H1 (cell line): ENCODE measurements at regions not wholly inside any gene's neighbourhood (a gene's known extent, or its start where the extent isn't known, plus 50 kb on each side); places are given as distances from the start of the nearest gene placed in this dataset.

Experiments used
- CTCF ChIA-PET: fragments of 300-600 bp; sonication (Branson Sonifier 250); formaldehyde crosslinking; loops from one replicate; lab custom pipeline; 2021; ENCODE audit not compliant: partially characterized antibody; lab: Charles Lee
- POLR2A ChIA-PET: fragments of 300-600 bp; sonication (Branson Sonifier 250); formaldehyde crosslinking; loops from one replicate; lab custom pipeline; 2021; ENCODE audit warnings: inconsistent platforms; ENCODE audit not compliant: partially characterized antibody; lab: Charles Lee
- DNase-seq, 2 experiments: peaks; one replicate each; pipeline versions ENCODE4 v3.0.0 to v3.0.0-alpha.2; 2010 to 2022; ENCODE audit warnings: low spot score in 2 of 2, low read depth in 1 of 2, mixed read lengths in 1 of 2
- FAIRE-seq: peaks from 2 replicates; lab custom pipeline; 2011; peaks lifted over from hg19 to GRCh38; lab: Jason Lieb, UNC
- H2AFZ ChIP-seq: 2 replicates; pipeline ENCODE4 v1.8.1; 2012; ENCODE audit warnings: low read length, inconsistent platforms
- H2AK5ac ChIP-seq: 2 replicates; pipeline ENCODE4 v1.6.1; 2013; ENCODE audit warnings: low read depth, low read length
- H2BK120ac ChIP-seq: replicated peaks from 2 replicates; pipeline ENCODE3; 2013; ENCODE audit warnings: low read depth, low read length, inconsistent platforms
- H2BK12ac ChIP-seq: 2 replicates; pipeline ENCODE4 v1.6.1; 2013; ENCODE audit warnings: low read depth, low read length
- H2BK15ac ChIP-seq: 2 replicates; pipeline ENCODE4 v1.6.1; 2013; ENCODE audit warnings: low read length
- H2BK20ac ChIP-seq: 2 replicates; pipeline ENCODE4 v1.6.1; 2013; ENCODE audit warnings: low read length
- H2BK5ac ChIP-seq: 2 replicates; pipeline ENCODE4 v1.6.1; 2013; ENCODE audit warnings: low read depth, low read length
- H3K14ac ChIP-seq: 2 replicates; pipeline ENCODE4 v1.6.1; 2013; ENCODE audit warnings: inconsistent platforms; ENCODE audit not compliant: insufficient read length
- H3K18ac ChIP-seq: 2 replicates; pipeline ENCODE4 v1.6.1; 2013; ENCODE audit warnings: low read length; ENCODE audit errors: extremely low read depth
- H3K23ac ChIP-seq: 2 replicates; pipeline ENCODE4 v1.6.1; 2013; ENCODE audit warnings: inconsistent platforms; ENCODE audit not compliant: insufficient read length
- H3K23me2 ChIP-seq: 2 replicates; pipeline ENCODE4 v1.6.1; 2013; ENCODE audit warnings: low read depth, low read length
- H3K27ac ChIP-seq: 2 replicates; pipeline ENCODE4 v1.6.1; 2011; ENCODE audit warnings: low read depth, low read length, inconsistent platforms
- H3K27me3 ChIP-seq, 4 experiments: replicated peaks in 1 of 4; 1 replicate in 1 of 4; 2 replicates in 3 of 4; pipeline versions ENCODE4 v1.6.1 to v1.8.1; 2011 to 2013; ENCODE audit warnings: low read length in 3 of 4, mild to moderate bottlenecking in 3 of 4, inconsistent platforms in 2 of 4, mixed read lengths in 2 of 4, moderate library complexity in 1 of 4; ENCODE audit not compliant: control insufficient read depth in 3 of 4, insufficient read depth in 3 of 4; ENCODE audit errors: extremely low read depth in 1 of 4
- H3K36me3 ChIP-seq, 4 experiments: 2 replicates each; pipeline versions ENCODE4 v1.6.1 to v1.8.1; 2011 to 2013; ENCODE audit warnings: mild to moderate bottlenecking in 4 of 4, low read length in 3 of 4, moderate library complexity in 2 of 4, control low read depth in 1 of 4, inconsistent platforms in 1 of 4; ENCODE audit not compliant: insufficient read depth in 4 of 4, control insufficient read depth in 2 of 4
- H3K4ac ChIP-seq: replicated peaks from 2 replicates; pipeline ENCODE3; 2013; ENCODE audit warnings: low read length, low read depth, mixed read lengths, inconsistent platforms; ENCODE audit not compliant: insufficient read length
- H3K4me1 ChIP-seq, 4 experiments: replicated peaks in 1 of 4; 1 replicate in 1 of 4; 2 replicates in 3 of 4; pipeline versions ENCODE4 v1.6.1 to v1.8.1; 2011 to 2013; ENCODE audit warnings: low read length in 3 of 4, inconsistent platforms in 2 of 4, mixed read lengths in 1 of 4; ENCODE audit not compliant: insufficient read depth in 4 of 4, control insufficient read depth in 3 of 4
- H3K4me2 ChIP-seq, 2 experiments: 2 replicates each; pipeline versions ENCODE4 v1.6.1 to v1.8.1; 2011 to 2013; ENCODE audit warnings: low read depth in 2 of 2, low read length in 2 of 2, control low read depth in 1 of 2, inconsistent platforms in 1 of 2, mild to moderate bottlenecking in 1 of 2; ENCODE audit not compliant: insufficient read depth in 1 of 2
- H3K4me3 ChIP-seq, 4 experiments: fragments of 200-600, 300-600 bp in 1 of 4; sonication (generic), shearing (Covaris generic), sonication (Bioruptor Twin) in 1 of 4; 2 replicates each; pipeline versions ENCODE4 v1.5.1 to v1.8.1; 2011 to 2016; ENCODE audit warnings: low read length in 4 of 4, low read depth in 3 of 4, control low read depth in 2 of 4, inconsistent platforms in 2 of 4, mild to moderate bottlenecking in 2 of 4, mixed read lengths in 1 of 4, moderate library complexity in 1 of 4; ENCODE audit not compliant: insufficient read depth in 2 of 4; ENCODE audit errors: extremely low read depth in 1 of 4
- H3K56ac ChIP-seq: replicated peaks from 2 replicates; pipeline ENCODE3; 2013; ENCODE audit warnings: low read depth, mild to moderate bottlenecking, mixed read lengths, low read length, inconsistent platforms; ENCODE audit not compliant: insufficient read length
- H3K79me1 ChIP-seq: 2 replicates; pipeline ENCODE4 v1.6.1; 2013; ENCODE audit warnings: low read depth, low read length, control low read depth
- H3K79me2 ChIP-seq, 2 experiments: 2 replicates each; pipeline versions ENCODE4 v1.6.1 to v1.8.1; 2012 to 2013; ENCODE audit warnings: low read length in 2 of 2, mild to moderate bottlenecking in 2 of 2, inconsistent platforms in 1 of 2; ENCODE audit not compliant: insufficient read depth in 2 of 2, control insufficient read depth in 1 of 2
- H3K9ac ChIP-seq, 4 experiments: replicated peaks in 1 of 4; 1 replicate in 1 of 4; 2 replicates in 3 of 4; pipeline versions ENCODE4 v1.6.1 to v1.8.1; 2011 to 2013; ENCODE audit warnings: low read depth in 3 of 4, low read length in 3 of 4, control low read depth in 2 of 4, mild to moderate bottlenecking in 2 of 4, moderate library complexity in 2 of 4, inconsistent platforms in 1 of 4; ENCODE audit errors: extremely low read depth in 1 of 4
- H3K9me3 ChIP-seq, 2 experiments: 2 replicates each; pipeline versions ENCODE4 v1.6.1 to v1.8.1; 2012 to 2013; ENCODE audit warnings: mild to moderate bottlenecking in 2 of 2, moderate library complexity in 2 of 2, control low read depth in 1 of 2, inconsistent platforms in 1 of 2, low read depth in 1 of 2, low read length in 1 of 2, mixed read lengths in 1 of 2; ENCODE audit not compliant: insufficient read depth in 2 of 2
- H4K20me1 ChIP-seq, 2 experiments: replicated peaks in 1 of 2; 2 replicates each; pipeline versions ENCODE3 to v1.8.1; 2011 to 2013; ENCODE audit warnings: inconsistent platforms in 2 of 2, low read length in 2 of 2, mild to moderate bottlenecking in 1 of 2; ENCODE audit not compliant: insufficient read depth in 2 of 2, control insufficient read depth in 1 of 2
- H4K5ac ChIP-seq: 2 replicates; pipeline ENCODE4 v1.6.1; 2013; ENCODE audit warnings: low read length, low read depth, mixed read lengths, inconsistent platforms; ENCODE audit not compliant: insufficient read length
- H4K8ac ChIP-seq: 2 replicates; pipeline ENCODE4 v1.8.0; 2013; ENCODE audit warnings: mild to moderate bottlenecking, moderate library complexity, low read length, inconsistent platforms; ENCODE audit not compliant: insufficient read depth; ENCODE audit errors: extremely low read depth
- H4K91ac ChIP-seq: replicated peaks from 2 replicates; pipeline ENCODE3; 2013; ENCODE audit warnings: low read length, mixed read lengths, inconsistent platforms; ENCODE audit not compliant: insufficient read length
- CEBPB ChIP-seq: IDR thresholded peaks from 2 replicates; pipeline ENCODE4 v1.6.1; 2012; ENCODE audit warnings: low read depth, low read length
- CREB1 ChIP-seq: IDR thresholded peaks from 2 replicates; pipeline ENCODE4 v1.6.1; 2012; ENCODE audit warnings: inconsistent platforms
- HDAC2 ChIP-seq, 2 experiments: fragments of 300-600 bp in 1 of 2; sonication (generic) in 1 of 2; IDR thresholded peaks; 2 replicates each; pipeline ENCODE4 v1.6.1; 2011 to 2012; ENCODE audit warnings: low read depth in 2 of 2, low read length in 2 of 2, mild to moderate bottlenecking in 2 of 2, moderate library complexity in 2 of 2, borderline replicate concordance in 1 of 2, inconsistent platforms in 1 of 2
- JUN ChIP-seq: IDR thresholded peaks from 2 replicates; pipeline ENCODE4 v1.6.1; 2011; ENCODE audit warnings: low read depth, mild to moderate bottlenecking, improper control_type of control experiment, low read length
- MAFK ChIP-seq: IDR thresholded peaks from 2 replicates; pipeline ENCODE4 v1.6.1; 2012; ENCODE audit warnings: low read depth, mild to moderate bottlenecking, improper control_type of control experiment, low read length
- SIN3A ChIP-seq, 2 experiments: IDR thresholded peaks in 1 of 2; conservative IDR thresholded peaks in 1 of 2; 2 replicates each; pipeline ENCODE4 v1.6.1; 2011 to 2012; ENCODE audit warnings: low read length in 2 of 2, improper control_type of control experiment in 1 of 2, low read depth in 1 of 2, mild to moderate bottlenecking in 1 of 2
- TAF7 ChIP-seq: optimal IDR thresholded peaks from 2 replicates; pipeline ENCODE3; 2011; ENCODE audit warnings: low read depth, mild to moderate bottlenecking, inconsistent platforms, low read length, moderate library complexity, borderline replicate concordance
- TCF12 ChIP-seq: IDR thresholded peaks from 2 replicates; pipeline ENCODE4 v1.6.1; 2011; ENCODE audit warnings: low read depth, mild to moderate bottlenecking, low read length
- TEAD4 ChIP-seq: IDR thresholded peaks from 2 replicates; pipeline ENCODE4 v1.6.1; 2012; ENCODE audit warnings: low read depth, low read length, inconsistent platforms, mixed read lengths

- no peak overlapping the region for H2BK12ac ChIP-seq
- POLR2A ChIA-PET: no interaction called here
- no peak overlapping the region for H2AFZ ChIP-seq
Measured at GRCh38 chr4:121614101-121614500, 82.7 kb downstream of the ANXA5 start.

More at GRCh38 chr4:121614101-121614500, 82.7 kb downstream of the ANXA5 start:
- no peak for FAIRE-seq
- Histone ChIP-seq H4K20me1 (no peaks in the 10 kb centered on the region), H2BK120ac (no peak overlapping the region), H3K36me3 (no peaks in the 10 kb centered on the region), H4K8ac (no peak overlapping the region), H3K14ac (no peak overlapping the region), H4K5ac (no peak overlapping the region)
- TF ChIP-seq CREB1: no peak
- TF ChIP-seq HDAC2 (IDR thresholded peaks at IDR 0.05; ENCODE audit: borderline replicate concordance in 1 of 2, low read depth in 2 of 2, low read length in 2 of 2): no peak
- TF ChIP-seq JUN: no peak
- TF ChIP-seq TAF7: no peak
- TF ChIP-seq TEAD4: no peak
- no peak for TF ChIP-seq TCF12
- no peak for TF ChIP-seq CEBPB
- no peak for TF ChIP-seq MAFK
- TF ChIP-seq SIN3A (conservative IDR thresholded peaks at IDR 0.05 in 1 of 2, IDR thresholded peaks at IDR 0.05 in 1 of 2; ENCODE audit: low read depth in 1 of 2, low read length in 2 of 2): no peak
- TF ChIP-seq, all 59 proteins: peak for 0
- Histone ChIP-seq H4K91ac (no peak overlapping the region), H3K4ac (no peak overlapping the region), H2AK5ac (no peak overlapping the region), H2BK5ac (no peak overlapping the region), H3K4me1 (peaks cover 0 to 3% (median 0%) of the 10 kb centered on the region in 4 experiments; a peak in 1 of 7 replicates), H2BK20ac (no peak overlapping the region), H3K23ac (no peak overlapping the region), H3K18ac (no peak overlapping the region), H3K4me2 (no peak overlapping the region), H3K27me3 (no peaks in the 10 kb centered on the region), H3K9ac (no peak overlapping the region), H3K27ac (no peak overlapping the region), H3K9me3 (no peaks in the 10 kb centered on the region), H2BK15ac (no peak overlapping the region), H3K79me1 (no peaks in the 10 kb centered on the region), H3K23me2 (no peaks in the 10 kb centered on the region; the same call in 1 of the 2 replicates), H3K4me3 (no peak overlapping the region), H3K56ac (no peak overlapping the region), H3K79me2 (no peaks in the 10 kb centered on the region)
- CTCF ChIA-PET: no interaction called here
- DNase-seq: no peak
